VCaP (cell line): ENCODE measurements at regions not wholly inside any gene's neighbourhood (a gene's known extent, or its start where the extent isn't known, plus 50 kb on each side); places are given as distances from the start of the nearest gene placed in this dataset.

ENCODE experiments used
- H3K27ac ChIP-seq: fragments of 450-650 bp; 2 replicates; pipeline ENCODE4 v1.5.1; 2017
- CTCF ChIP-seq: fragments of 450-650 bp; conservative IDR thresholded peaks from 2 replicates; pipeline ENCODE4 v1.5.1; 2017; ENCODE audit warnings: mild to moderate bottlenecking, moderate library complexity

- H3K27ac ChIP-seq = no peak overlapping the region
- TF ChIP-seq CTCF = no peak
Measured at GRCh38 chr16:6375465-6376075, 957.1 kb upstream of the RBFOX1 start.

GRCh38 chr16:6374821-6375220 lies 957.8 kb upstream of the RBFOX1 start:
- TF ChIP-seq CTCF = no peak
- no peak overlapping the region for H3K27ac ChIP-seq

- no peak for TF ChIP-seq CTCF
- no peak overlapping the region for H3K27ac ChIP-seq
Measured at GRCh38 chr16:6364846-6365245, 967.8 kb upstream of the RBFOX1 start.

- TF ChIP-seq CTCF = no peak
- H3K27ac ChIP-seq = no peak overlapping the region
Measured at GRCh38 chr16:6363896-6364607, 968.6 kb upstream of the RBFOX1 start.

- no peak overlapping the region for H3K27ac ChIP-seq
- TF ChIP-seq CTCF = no peak
Measured at GRCh38 chr16:6363396-6363795, 969.2 kb upstream of the RBFOX1 start.

GRCh38 chr16:6362321-6362720 lies 970.3 kb upstream of the RBFOX1 start:
- no peak overlapping the region for H3K27ac ChIP-seq
- TF ChIP-seq CTCF = no peak

- H3K27ac ChIP-seq = no peak overlapping the region
- TF ChIP-seq CTCF = no peak
Measured at GRCh38 chr16:6360641-6361040, 972.0 kb upstream of the RBFOX1 start.
